Sigmoid colon (tissue), 6 donors: ENCODE measurements at regions not wholly inside any gene's neighbourhood (a gene's known extent, or its start where the extent isn't known, plus 50 kb on each side); places are given as distances from the start of the nearest gene placed in this dataset.

Experiments
- DNase-seq: peaks from one replicate; pipeline ENCODE4 v3.0.0-alpha.2; 2019
- H3K27ac ChIP-seq, 4 donors: fragments of 200-600 bp; sonication (generic); one replicate each; pipeline ENCODE4 v1.5.1; 2016 to 2019; ENCODE audit warnings: mild to moderate bottlenecking in 1 of 4
- H3K27me3 ChIP-seq, 3 donors: fragments of 200-600 bp; sonication (generic); one replicate each; pipeline ENCODE4 v1.5.1; 2019; ENCODE audit warnings: mild to moderate bottlenecking in 1 of 3
- H3K36me3 ChIP-seq, 4 donors: fragments of 200-600 bp; sonication (generic); one replicate each; pipeline ENCODE4 v1.5.1; 2016 to 2019
- H3K4me1 ChIP-seq, 4 donors: fragments of 200-600 bp; sonication (generic); one replicate each; pipeline ENCODE4 v1.5.1; 2017 to 2019
- H3K4me3 ChIP-seq, 4 donors: fragments of 200-600 bp; sonication (generic); one replicate each; pipeline ENCODE4 v1.5.1; 2017 to 2019; ENCODE audit warnings: mild to moderate bottlenecking in 2 of 4, moderate library complexity in 1 of 4
- H3K9me3 ChIP-seq, 4 donors: fragments of 200-600 bp in 3 of 4; sonication (generic) in 3 of 4; one replicate each; pipeline versions ENCODE4 v1.5.1 to v1.6.1; 2013 to 2019
- CTCF ChIP-seq, 4 experiments: fragments of 450-650 bp in 3 of 4; fragments of 200-600 bp in 1 of 4; IDR thresholded peaks; one replicate each; pipeline ENCODE4 v1.5.1; 2016 to 2019; ENCODE audit warnings: antibody characterized with exemption in 4 of 4, mild to moderate bottlenecking in 3 of 4, moderate library complexity in 2 of 4
- EP300 ChIP-seq, 4 donors: sonication (generic); formaldehyde crosslinking; IDR thresholded peaks; one replicate each; pipeline ENCODE4 v1.6.1; 2017; ENCODE audit warnings: antibody characterized with exemption in 4 of 4
- POLR2A ChIP-seq, 2 donors: fragments of 450-650 bp; IDR thresholded peaks; one replicate each; pipeline ENCODE4 v1.6.1; 2016; ENCODE audit warnings: antibody characterized with exemption in 2 of 2, mild to moderate bottlenecking in 2 of 2, moderate library complexity in 2 of 2
- POLR2AphosphoS5 ChIP-seq, 4 donors: sonication (generic); formaldehyde crosslinking; IDR thresholded peaks; one replicate each; pipeline ENCODE4 v1.6.1; 2017; ENCODE audit warnings: antibody characterized with exemption in 4 of 4
- WGBS, 2 donors: extraction: QIAGEN DNeasy Blood & Tissue Kit; methylation state at CpG; one replicate each; pipeline ENCODE4 v1.1.7; 2013; 5-methylcytosine and 5-hydroxymethylcytosine counted together
- intact Hi-C: fragments of 100-400 bp; cut with DNase I; formaldehyde crosslinking; loops from one replicate; pipeline ENCODE4 v1.15.1; 2023
- donor health status: healthy with polysubstance abuse.
- donor health status: healthy.

- no peak overlapping the region for H3K4me3 ChIP-seq
- TF ChIP-seq CTCF (IDR thresholded peaks at IDR 0.05) (no peak), EP300 (IDR thresholded peaks at IDR 0.05) (no peak), POLR2A (IDR thresholded peaks at IDR 0.05) (no peak), POLR2AphosphoS5 (IDR thresholded peaks at IDR 0.05) (no peak)
- DNase-seq = no peak
- H3K36me3 ChIP-seq = no peaks in the 10 kb centered on the region
- H3K27ac ChIP-seq = no peak overlapping the region
- intact Hi-C loops = no loop called here
- 48 to 85% methylated on average over 2 of the region's 2 CpGs for WGBS, 2 donors
- H3K27me3 ChIP-seq = no peaks in the 10 kb centered on the region
- H3K4me1 ChIP-seq = no peaks in the 10 kb centered on the region
- no peaks in the 10 kb centered on the region for H3K9me3 ChIP-seq
Observed at GRCh38 chr2:188220535-188220934, 71.1 kb upstream of the GULP1 start.

DNA sequence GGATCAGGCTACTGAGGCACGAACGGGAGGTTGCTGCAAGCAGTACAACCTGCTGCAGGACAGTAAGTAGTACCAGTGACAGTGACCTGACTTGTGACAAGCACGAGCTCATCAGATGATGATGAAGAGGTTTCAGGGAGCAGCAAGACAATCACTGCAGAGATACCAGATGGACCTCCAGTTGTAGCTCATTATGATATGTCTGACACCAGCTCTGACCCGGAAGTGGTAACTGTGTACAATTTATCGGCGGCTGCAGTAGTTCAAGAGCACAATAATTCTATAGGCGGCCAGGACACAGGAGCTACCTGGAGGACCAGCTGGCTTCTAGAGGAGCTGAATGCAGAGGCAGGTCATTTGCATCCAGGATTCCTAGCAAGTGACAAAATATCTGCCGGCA lies 64.0 kb upstream of the GULP1 start:
- Histone ChIP-seq H3K4me1 (no peaks in the 10 kb centered on the region), H3K36me3 (no peaks in the 10 kb centered on the region), H3K4me3 (no peak overlapping the region), H3K27ac (no peak overlapping the region), H3K27me3 (no peaks in the 10 kb centered on the region), H3K9me3 (no peaks in the 10 kb centered on the region)
- TF ChIP-seq EP300 (IDR thresholded peaks at IDR 0.05) (no peak), POLR2AphosphoS5 (IDR thresholded peaks at IDR 0.05) (no peak), CTCF (IDR thresholded peaks at IDR 0.05) (no peak), POLR2A (IDR thresholded peaks at IDR 0.05) (no peak)
- no peak for DNase-seq
- intact Hi-C loops = no loop called here
- WGBS, 2 donors = 87 to 91% methylated on average over 8 of the region's 8 CpGs

- no peak overlapping the region for H3K27ac ChIP-seq
- intact Hi-C loops = no loop called here
- WGBS, 2 donors = 82 to 87% methylated on average over 5 of the region's 5 CpGs
- H3K4me1 ChIP-seq = no peaks in the 10 kb centered on the region
- H3K9me3 ChIP-seq = no peaks in the 10 kb centered on the region
- DNase-seq = no peak
- TF ChIP-seq EP300 (IDR thresholded peaks at IDR 0.05) (no peak), POLR2AphosphoS5 (IDR thresholded peaks at IDR 0.05) (no peak), CTCF (IDR thresholded peaks at IDR 0.05) (no peak), POLR2A (IDR thresholded peaks at IDR 0.05) (no peak)
- no peaks in the 10 kb centered on the region for H3K36me3 ChIP-seq
- no peak overlapping the region for H3K4me3 ChIP-seq
- no peaks in the 10 kb centered on the region for H3K27me3 ChIP-seq
Observed at GRCh38 chr2:188235364-188235763, 56.3 kb upstream of the GULP1 start.

DNA sequence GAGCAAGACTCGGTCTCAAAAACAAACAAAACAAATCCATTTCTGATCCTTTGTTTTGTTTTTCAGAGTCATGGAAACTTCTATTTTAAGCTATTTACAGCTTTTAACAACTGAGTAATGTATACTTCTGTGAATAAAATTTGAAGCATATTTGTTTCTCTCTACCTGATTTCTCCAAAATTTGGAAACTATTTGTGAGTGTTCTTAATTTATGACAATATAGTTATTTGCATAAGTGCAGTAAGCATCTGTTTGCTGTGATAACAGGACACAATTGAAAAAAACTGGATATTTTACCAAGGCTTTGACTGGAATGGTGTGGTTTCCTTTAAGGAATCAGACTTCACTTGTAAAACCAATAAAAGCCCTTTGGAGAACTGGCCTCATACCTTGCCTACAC lies 53.3 kb upstream of the GULP1 start:
- DNase-seq = no peak
- no peaks in the 10 kb centered on the region for H3K27me3 ChIP-seq
- H3K9me3 ChIP-seq = no peaks in the 10 kb centered on the region
- H3K4me3 ChIP-seq = no peak overlapping the region
- H3K27ac ChIP-seq = no peak overlapping the region
- no peaks in the 10 kb centered on the region for H3K4me1 ChIP-seq
- intact Hi-C loops = no loop called here
- TF ChIP-seq POLR2A (IDR thresholded peaks at IDR 0.05) (no peak), CTCF (IDR thresholded peaks at IDR 0.05) (no peak), POLR2AphosphoS5 (IDR thresholded peaks at IDR 0.05) (no peak), EP300 (IDR thresholded peaks at IDR 0.05) (no peak)
- H3K36me3 ChIP-seq = no peaks in the 10 kb centered on the region
- WGBS, 2 donors = 65 to 91% methylated on average over 1 of the region's 1 CpG
